SK-N-SH (cell line): ENCODE measurements at regions not wholly inside any gene's neighbourhood (a gene's known extent, or its start where the extent isn't known, plus 50 kb on each side); places are given as distances from the start of the nearest gene placed in this dataset.

Experiments
- CTCF ChIA-PET: fragments of 300-600, 350-600 bp; formaldehyde crosslinking; extraction: SDS; loops from one replicate; lab custom pipeline; 2021; lab: Yijun Ruan, JAX
- POLR2A ChIA-PET: fragments of 350-600 bp; sonication (Branson Sonifier 250); formaldehyde crosslinking; extraction: SDS; loops from one replicate; lab custom pipeline; 2020; ENCODE audit warnings: antibody characterized with exemption, inconsistent platforms; lab: Yijun Ruan, JAX
- DNase-seq: peaks from one replicate; pipeline ENCODE4 v3.0.0; 2012
- H2AFZ ChIP-seq: fragments of 200-600 bp; sonication (generic); 2 replicates; pipeline ENCODE4 v1.8.1; 2016; ENCODE audit warnings: antibody characterized with exemption, mild to moderate bottlenecking, low read depth
- H3F3A ChIP-seq: fragments of 200-600 bp; sonication (generic); replicated peaks from 2 replicates; pipeline ENCODE3; 2016; ENCODE audit warnings: antibody characterized with exemption, mild to moderate bottlenecking; ENCODE audit not compliant: insufficient read depth
- H3K27ac ChIP-seq, 2 experiments: fragments of 200-500 bp in 1 of 2; fragments of 200-600 bp in 1 of 2; sonication (Bioruptor generic) in 1 of 2; sonication (generic), shearing (Covaris generic) in 1 of 2; 2 replicates each; pipeline versions ENCODE4 v1.5.1 to v1.6.1; 2014 to 2016; ENCODE audit warnings: low read depth in 2 of 2, inconsistent platforms in 1 of 2, low read length in 1 of 2, mild to moderate bottlenecking in 1 of 2, mixed read lengths in 1 of 2
- H3K27me3 ChIP-seq: fragments of 200-600 bp; sonication (generic), shearing (Covaris generic); 2 replicates; pipeline ENCODE4 v1.6.1; 2016; ENCODE audit warnings: mixed run types; ENCODE audit not compliant: insufficient read depth
- H3K36me3 ChIP-seq, 2 experiments: fragments of 200-500 bp in 1 of 2; fragments of 200-600 bp in 1 of 2; sonication (Bioruptor generic) in 1 of 2; sonication (generic) in 1 of 2; replicated peaks in 1 of 2; 2 replicates each; pipeline versions ENCODE3 to v1.5.1; 2014 to 2016; ENCODE audit warnings: low read length in 1 of 2, mild to moderate bottlenecking in 1 of 2; ENCODE audit not compliant: insufficient read depth in 2 of 2, control insufficient read depth in 1 of 2
- H3K4me1 ChIP-seq, 2 experiments: fragments of 200-500 bp in 1 of 2; fragments of 200-600 bp in 1 of 2; sonication (Bioruptor generic) in 1 of 2; sonication (generic), shearing (Covaris generic) in 1 of 2; 2 replicates each; pipeline versions ENCODE4 v1.5.1 to v1.6.1; 2014 to 2016; ENCODE audit warnings: low read depth in 1 of 2, low read length in 1 of 2, mixed run types in 1 of 2; ENCODE audit not compliant: insufficient read depth in 2 of 2, control insufficient read depth in 1 of 2
- H3K4me2 ChIP-seq: fragments of 200-600 bp; sonication (generic), shearing (Covaris generic); 2 replicates; pipeline ENCODE4 v1.6.1; 2017; ENCODE audit warnings: mixed run types
- H3K4me3 ChIP-seq, 2 experiments: fragments of 200-500 bp in 1 of 2; fragments of 200-600 bp in 1 of 2; sonication (Bioruptor generic) in 1 of 2; sonication (generic), shearing (Covaris generic) in 1 of 2; 2 replicates each; pipeline versions ENCODE4 v1.5.1 to v1.8.1; 2014 to 2016; ENCODE audit warnings: low read depth in 2 of 2, inconsistent platforms in 1 of 2, low read length in 1 of 2, mild to moderate bottlenecking in 1 of 2, mixed read lengths in 1 of 2, moderate library complexity in 1 of 2
- H3K79me2 ChIP-seq: fragments of 200-600 bp; sonication (generic); 2 replicates; pipeline ENCODE4 v1.8.1; 2017; ENCODE audit warnings: mild to moderate bottlenecking; ENCODE audit not compliant: insufficient read depth
- H3K9ac ChIP-seq: fragments of 200-600 bp; sonication (generic); 2 replicates; pipeline ENCODE4 v1.6.1; 2017; ENCODE audit warnings: mixed run types
- H3K9me2 ChIP-seq: fragments of 200-600 bp; sonication (generic); 2 replicates; pipeline ENCODE4 v1.6.1; 2017; ENCODE audit warnings: mixed run types
- H3K9me3 ChIP-seq: fragments of 200-600 bp; sonication (generic); 2 replicates; pipeline ENCODE4 v1.6.1; 2017; ENCODE audit warnings: mixed run types, mild to moderate bottlenecking, moderate library complexity
- H4K20me1 ChIP-seq: fragments of 200-600 bp; sonication (generic); 2 replicates; pipeline ENCODE4 v1.6.1; 2017; ENCODE audit warnings: mild to moderate bottlenecking, mixed run types; ENCODE audit not compliant: insufficient read depth
- FOXJ3 ChIP-seq: sonication (generic); formaldehyde crosslinking; IDR thresholded peaks from 2 replicates; pipeline ENCODE4 v1.5.1; 2020; ENCODE audit warnings: mild to moderate bottlenecking, missing genetic modification reagents
- IRF3 ChIP-seq: fragments of 150-350 bp; IDR thresholded peaks from 2 replicates; pipeline ENCODE4 v1.6.1; 2016; ENCODE audit warnings: mild to moderate bottlenecking, low read depth, low read length
- REST ChIP-seq: IDR thresholded peaks from 2 replicates; pipeline ENCODE4 v1.6.1; 2012; ENCODE audit warnings: mild to moderate bottlenecking, low read depth, low read length, moderate library complexity
- TCF12 ChIP-seq: IDR thresholded peaks from 2 replicates; pipeline ENCODE4 v1.4.0; 2012
- USF1 ChIP-seq: IDR thresholded peaks from 2 replicates; pipeline ENCODE4 v1.4.0; 2012; ENCODE audit warnings: low read depth, borderline replicate concordance
- YY1 ChIP-seq: IDR thresholded peaks from 2 replicates; pipeline ENCODE4 v1.4.0; 2012; ENCODE audit warnings: low read depth, mild to moderate bottlenecking
- ZBTB33 ChIP-seq: IDR thresholded peaks from 2 replicates; pipeline ENCODE4 v1.4.0; 2012; ENCODE audit warnings: low read depth, borderline replicate concordance
- WGBS: methylation state at CpG from one replicate; pipeline ENCODE4 v1.1.6; 2017; ENCODE audit warnings: low lambda C conversion rate; 5-methylcytosine and 5-hydroxymethylcytosine counted together

- Histone ChIP-seq H3F3A (no peaks in the 10 kb centered on the region), H3K27ac (no peak overlapping the region), H3K9me3 (no peaks in the 10 kb centered on the region), H3K9me2 (no peaks in the 10 kb centered on the region), H3K4me2 (no peak overlapping the region), H3K36me3 (no peaks in the 10 kb centered on the region), H3K79me2 (no peaks in the 10 kb centered on the region), H3K27me3 (no peaks in the 10 kb centered on the region), H3K4me1 (peaks cover 0 to 3% of the 10 kb centered on the region in 2 experiments; a peak in 1 of 4 replicates), H3K9ac (no peak overlapping the region), H2AFZ (no peak overlapping the region), H3K4me3 (no peak overlapping the region), H4K20me1 (no peaks in the 10 kb centered on the region)
- TF ChIP-seq FOXJ3 (CRISPR knock-in tag) (no peak), YY1 (no peak), USF1 (no peak)
- ChIA-PET POLR2A (no interaction called here), CTCF (interaction anchor here (1.0 kb wide), 1 partner anchor 11 kb away, joined by 3 read pairs; no protein-coding TSS in a partner anchor)
- 66% methylated on average over 20 of the region's 20 CpGs for WGBS
- no peak for DNase-seq
Observed at GRCh38 chr2:239811806-239812560, 213.2 kb downstream of the NDUFA10 start.

- DNase-seq = no peak
- 22% methylated on average over 12 of the region's 14 CpGs for WGBS
- Histone ChIP-seq H3K27ac (no peak overlapping the region), H3K4me3 (no peak overlapping the region), H3K9ac (no peak overlapping the region), H4K20me1 (no peaks in the 10 kb centered on the region), H3K27me3 (no peaks in the 10 kb centered on the region), H2AFZ (no peak overlapping the region), H3K79me2 (no peaks in the 10 kb centered on the region), H3F3A (no peaks in the 10 kb centered on the region), H3K4me1 (peaks cover 0 to 3% of the 10 kb centered on the region in 2 experiments; a peak in 1 of 4 replicates), H3K9me2 (no peaks in the 10 kb centered on the region), H3K36me3 (no peaks in the 10 kb centered on the region), H3K4me2 (no peak overlapping the region), H3K9me3 (no peaks in the 10 kb centered on the region)
- CTCF ChIA-PET = interaction anchor here (0.9 to 1.1 kb wide), 3 partner anchors 12 to 123 kb away, joined by 3 read pairs; no protein-coding TSS in a partner anchor
- POLR2A ChIA-PET = no interaction called here
- TF ChIP-seq TCF12 (no peak), ZBTB33 (no peak), IRF3 (no peak), REST (no peak), FOXJ3 (CRISPR knock-in tag) (no peak)
Observed at GRCh38 chr2:239811111-239811781, 213.9 kb downstream of the NDUFA10 start.
